K562 (cell line): ENCODE measurements at regions not wholly inside any gene's neighbourhood (a gene's known extent, or its start where the extent isn't known, plus 50 kb on each side); places are given as distances from the start of the nearest gene placed in this dataset.

Source experiments
- TF ChIP-seq, protein P1 (sequence below): fragments of 200-600 bp; sonication (generic); IDR thresholded peaks from one replicate; pipeline ENCODE4 v1.6.1; 2012; ENCODE audit warnings: mild to moderate bottlenecking, low read depth, low read length, inconsistent platforms

DNA sequence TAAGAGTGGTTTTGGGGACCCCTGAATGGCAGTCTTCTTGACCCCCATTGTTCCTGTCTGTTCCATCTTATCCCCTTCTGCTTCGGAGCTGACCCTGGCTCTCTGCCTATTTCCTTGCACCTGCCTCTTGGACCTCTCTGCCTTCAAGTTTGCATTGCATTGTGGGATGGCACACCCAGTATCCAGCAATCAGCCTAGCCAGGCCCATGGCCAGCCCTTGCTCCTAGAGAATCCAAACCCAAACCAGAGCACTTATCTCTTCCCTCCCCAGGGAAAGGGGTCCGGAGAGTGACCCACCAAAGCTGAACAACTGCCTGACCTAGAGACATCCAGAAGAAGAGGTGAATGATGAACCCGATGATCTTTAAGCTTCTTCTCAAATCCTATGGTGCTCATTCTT lies 607.3 kb upstream of the CADM1 start (continued):
- TF ChIP-seq, protein P1, sequence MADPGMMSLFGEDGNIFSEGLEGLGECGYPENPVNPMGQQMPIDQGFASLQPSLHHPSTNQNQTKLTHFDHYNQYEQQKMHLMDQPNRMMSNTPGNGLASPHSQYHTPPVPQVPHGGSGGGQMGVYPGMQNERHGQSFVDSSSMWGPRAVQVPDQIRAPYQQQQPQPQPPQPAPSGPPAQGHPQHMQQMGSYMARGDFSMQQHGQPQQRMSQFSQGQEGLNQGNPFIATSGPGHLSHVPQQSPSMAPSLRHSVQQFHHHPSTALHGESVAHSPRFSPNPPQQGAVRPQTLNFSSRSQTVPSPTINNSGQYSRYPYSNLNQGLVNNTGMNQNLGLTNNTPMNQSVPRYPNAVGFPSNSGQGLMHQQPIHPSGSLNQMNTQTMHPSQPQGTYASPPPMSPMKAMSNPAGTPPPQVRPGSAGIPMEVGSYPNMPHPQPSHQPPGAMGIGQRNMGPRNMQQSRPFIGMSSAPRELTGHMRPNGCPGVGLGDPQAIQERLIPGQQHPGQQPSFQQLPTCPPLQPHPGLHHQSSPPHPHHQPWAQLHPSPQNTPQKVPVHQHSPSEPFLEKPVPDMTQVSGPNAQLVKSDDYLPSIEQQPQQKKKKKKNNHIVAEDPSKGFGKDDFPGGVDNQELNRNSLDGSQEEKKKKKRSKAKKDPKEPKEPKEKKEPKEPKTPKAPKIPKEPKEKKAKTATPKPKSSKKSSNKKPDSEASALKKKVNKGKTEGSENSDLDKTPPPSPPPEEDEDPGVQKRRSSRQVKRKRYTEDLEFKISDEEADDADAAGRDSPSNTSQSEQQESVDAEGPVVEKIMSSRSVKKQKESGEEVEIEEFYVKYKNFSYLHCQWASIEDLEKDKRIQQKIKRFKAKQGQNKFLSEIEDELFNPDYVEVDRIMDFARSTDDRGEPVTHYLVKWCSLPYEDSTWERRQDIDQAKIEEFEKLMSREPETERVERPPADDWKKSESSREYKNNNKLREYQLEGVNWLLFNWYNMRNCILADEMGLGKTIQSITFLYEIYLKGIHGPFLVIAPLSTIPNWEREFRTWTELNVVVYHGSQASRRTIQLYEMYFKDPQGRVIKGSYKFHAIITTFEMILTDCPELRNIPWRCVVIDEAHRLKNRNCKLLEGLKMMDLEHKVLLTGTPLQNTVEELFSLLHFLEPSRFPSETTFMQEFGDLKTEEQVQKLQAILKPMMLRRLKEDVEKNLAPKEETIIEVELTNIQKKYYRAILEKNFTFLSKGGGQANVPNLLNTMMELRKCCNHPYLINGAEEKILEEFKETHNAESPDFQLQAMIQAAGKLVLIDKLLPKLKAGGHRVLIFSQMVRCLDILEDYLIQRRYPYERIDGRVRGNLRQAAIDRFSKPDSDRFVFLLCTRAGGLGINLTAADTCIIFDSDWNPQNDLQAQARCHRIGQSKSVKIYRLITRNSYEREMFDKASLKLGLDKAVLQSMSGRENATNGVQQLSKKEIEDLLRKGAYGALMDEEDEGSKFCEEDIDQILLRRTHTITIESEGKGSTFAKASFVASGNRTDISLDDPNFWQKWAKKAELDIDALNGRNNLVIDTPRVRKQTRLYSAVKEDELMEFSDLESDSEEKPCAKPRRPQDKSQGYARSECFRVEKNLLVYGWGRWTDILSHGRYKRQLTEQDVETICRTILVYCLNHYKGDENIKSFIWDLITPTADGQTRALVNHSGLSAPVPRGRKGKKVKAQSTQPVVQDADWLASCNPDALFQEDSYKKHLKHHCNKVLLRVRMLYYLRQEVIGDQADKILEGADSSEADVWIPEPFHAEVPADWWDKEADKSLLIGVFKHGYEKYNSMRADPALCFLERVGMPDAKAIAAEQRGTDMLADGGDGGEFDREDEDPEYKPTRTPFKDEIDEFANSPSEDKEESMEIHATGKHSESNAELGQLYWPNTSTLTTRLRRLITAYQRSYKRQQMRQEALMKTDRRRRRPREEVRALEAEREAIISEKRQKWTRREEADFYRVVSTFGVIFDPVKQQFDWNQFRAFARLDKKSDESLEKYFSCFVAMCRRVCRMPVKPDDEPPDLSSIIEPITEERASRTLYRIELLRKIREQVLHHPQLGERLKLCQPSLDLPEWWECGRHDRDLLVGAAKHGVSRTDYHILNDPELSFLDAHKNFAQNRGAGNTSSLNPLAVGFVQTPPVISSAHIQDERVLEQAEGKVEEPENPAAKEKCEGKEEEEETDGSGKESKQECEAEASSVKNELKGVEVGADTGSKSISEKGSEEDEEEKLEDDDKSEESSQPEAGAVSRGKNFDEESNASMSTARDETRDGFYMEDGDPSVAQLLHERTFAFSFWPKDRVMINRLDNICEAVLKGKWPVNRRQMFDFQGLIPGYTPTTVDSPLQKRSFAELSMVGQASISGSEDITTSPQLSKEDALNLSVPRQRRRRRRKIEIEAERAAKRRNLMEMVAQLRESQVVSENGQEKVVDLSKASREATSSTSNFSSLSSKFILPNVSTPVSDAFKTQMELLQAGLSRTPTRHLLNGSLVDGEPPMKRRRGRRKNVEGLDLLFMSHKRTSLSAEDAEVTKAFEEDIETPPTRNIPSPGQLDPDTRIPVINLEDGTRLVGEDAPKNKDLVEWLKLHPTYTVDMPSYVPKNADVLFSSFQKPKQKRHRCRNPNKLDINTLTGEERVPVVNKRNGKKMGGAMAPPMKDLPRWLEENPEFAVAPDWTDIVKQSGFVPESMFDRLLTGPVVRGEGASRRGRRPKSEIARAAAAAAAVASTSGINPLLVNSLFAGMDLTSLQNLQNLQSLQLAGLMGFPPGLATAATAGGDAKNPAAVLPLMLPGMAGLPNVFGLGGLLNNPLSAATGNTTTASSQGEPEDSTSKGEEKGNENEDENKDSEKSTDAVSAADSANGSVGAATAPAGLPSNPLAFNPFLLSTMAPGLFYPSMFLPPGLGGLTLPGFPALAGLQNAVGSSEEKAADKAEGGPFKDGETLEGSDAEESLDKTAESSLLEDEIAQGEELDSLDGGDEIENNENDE = no peak
